Esophagus muscularis mucosa (tissue), 4 donors: ENCODE measurements at regions not wholly inside any gene's neighbourhood (a gene's known extent, or its start where the extent isn't known, plus 50 kb on each side); places are given as distances from the start of the nearest gene placed in this dataset.

Experiments used
- DNase-seq: peaks from one replicate; pipeline ENCODE4 v3.0.0-alpha.2; 2017; ENCODE audit errors: extremely low spot score
- H3K27ac ChIP-seq, 4 donors: fragments of 200-600 bp; sonication (generic); replicated peaks in 1 of 4; 1 replicate in 3 of 4; 2 replicates in 1 of 4; pipeline ENCODE4 v1.5.1; 2016 to 2019; ENCODE audit warnings: mild to moderate bottlenecking in 1 of 4
- H3K27me3 ChIP-seq, 4 donors: fragments of 200-600 bp; sonication (generic); one replicate each; pipeline versions ENCODE4 v1.5.1 to v1.6.0; 2016 to 2019
- H3K36me3 ChIP-seq, 4 donors: fragments of 200-600 bp; sonication (generic); one replicate each; pipeline ENCODE4 v1.5.1; 2016 to 2019
- H3K4me1 ChIP-seq, 4 donors: fragments of 200-600 bp; sonication (generic); one replicate each; pipeline ENCODE4 v1.5.1; 2016 to 2019
- H3K4me3 ChIP-seq, 4 donors: fragments of 200-600 bp; sonication (generic); 1 replicate in 2 of 4; 2 replicates in 2 of 4; pipeline ENCODE4 v1.5.1; 2016 to 2019; ENCODE audit warnings: mild to moderate bottlenecking in 4 of 4, moderate library complexity in 1 of 4
- H3K9me3 ChIP-seq, 4 donors: fragments of 200-600 bp; sonication (generic); 1 replicate in 3 of 4; 2 replicates in 1 of 4; pipeline ENCODE4 v1.5.1; 2016 to 2019
- EP300 ChIP-seq: sonication (generic); formaldehyde crosslinking; IDR thresholded peaks from one replicate; pipeline ENCODE4 v1.6.1; 2017; ENCODE audit warnings: antibody characterized with exemption
- POLR2A ChIP-seq: fragments of 450-650 bp; IDR thresholded peaks from one replicate; pipeline ENCODE4 v1.6.1; 2017; ENCODE audit warnings: antibody characterized with exemption, moderate library complexity, mild to moderate bottlenecking, low read depth
- POLR2AphosphoS5 ChIP-seq, 2 donors: sonication (generic); formaldehyde crosslinking; IDR thresholded peaks; one replicate each; pipeline ENCODE4 v1.6.1; 2017; ENCODE audit warnings: antibody characterized with exemption in 2 of 2
- WGBS: methylation state at CpG from one replicate; pipeline ENCODE4 v1.1.5; 2018; 5-methylcytosine and 5-hydroxymethylcytosine counted together
- intact Hi-C: fragments of 100-400 bp; cut with DNase I; formaldehyde crosslinking; loops from one replicate; pipeline ENCODE4 v1.15.1; 2023
- TF ChIP-seq, protein P1 (sequence below), 3 experiments: fragments of 200-600 bp in 2 of 3; fragments of 450-650 bp in 1 of 3; sonication (generic) in 2 of 3; IDR thresholded peaks; one replicate each; pipeline ENCODE4 v1.5.1; 2017 to 2019; ENCODE audit warnings: antibody characterized with exemption in 3 of 3, mild to moderate bottlenecking in 2 of 3, moderate library complexity in 1 of 3

DNA sequence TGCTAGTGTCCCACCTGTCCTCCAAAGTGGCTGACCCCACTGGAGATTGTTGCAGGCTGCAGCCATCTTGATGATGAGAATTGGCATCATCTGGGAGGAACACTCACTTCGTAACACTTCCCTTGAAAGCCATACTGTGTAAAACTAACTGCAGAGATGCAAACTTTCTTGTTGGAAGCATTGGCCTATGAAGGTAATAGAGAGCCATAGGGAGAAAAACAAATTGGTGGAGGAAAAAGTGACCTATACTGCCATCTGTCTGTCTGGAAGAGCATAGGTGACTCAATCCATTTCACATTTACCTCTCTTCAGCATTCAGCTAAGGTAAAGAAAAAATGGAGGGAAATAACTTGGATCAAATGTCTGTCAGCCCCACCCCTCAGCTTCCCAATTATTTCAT is 473.4 kb downstream of the NTRK2 start:
- Histone ChIP-seq H3K27ac (no peak overlapping the region), H3K9me3 (no peaks in the 10 kb centered on the region), H3K36me3 (no peaks in the 10 kb centered on the region), H3K4me1 (peaks cover 0 to 3% (median 0%) of the 10 kb centered on the region in 4 donors), H3K27me3 (no peaks in the 10 kb centered on the region), H3K4me3 (no peak overlapping the region)
- WGBS: 71% methylated on average over 1 of the region's 1 CpG
- no peak for DNase-seq
- no peak for TF ChIP-seq POLR2A
- TF ChIP-seq, protein P1, sequence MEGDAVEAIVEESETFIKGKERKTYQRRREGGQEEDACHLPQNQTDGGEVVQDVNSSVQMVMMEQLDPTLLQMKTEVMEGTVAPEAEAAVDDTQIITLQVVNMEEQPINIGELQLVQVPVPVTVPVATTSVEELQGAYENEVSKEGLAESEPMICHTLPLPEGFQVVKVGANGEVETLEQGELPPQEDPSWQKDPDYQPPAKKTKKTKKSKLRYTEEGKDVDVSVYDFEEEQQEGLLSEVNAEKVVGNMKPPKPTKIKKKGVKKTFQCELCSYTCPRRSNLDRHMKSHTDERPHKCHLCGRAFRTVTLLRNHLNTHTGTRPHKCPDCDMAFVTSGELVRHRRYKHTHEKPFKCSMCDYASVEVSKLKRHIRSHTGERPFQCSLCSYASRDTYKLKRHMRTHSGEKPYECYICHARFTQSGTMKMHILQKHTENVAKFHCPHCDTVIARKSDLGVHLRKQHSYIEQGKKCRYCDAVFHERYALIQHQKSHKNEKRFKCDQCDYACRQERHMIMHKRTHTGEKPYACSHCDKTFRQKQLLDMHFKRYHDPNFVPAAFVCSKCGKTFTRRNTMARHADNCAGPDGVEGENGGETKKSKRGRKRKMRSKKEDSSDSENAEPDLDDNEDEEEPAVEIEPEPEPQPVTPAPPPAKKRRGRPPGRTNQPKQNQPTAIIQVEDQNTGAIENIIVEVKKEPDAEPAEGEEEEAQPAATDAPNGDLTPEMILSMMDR (IDR thresholded peaks at IDR 0.05): peak; percentile 21 to 50 (median 22)
- no peak for TF ChIP-seq POLR2AphosphoS5 (IDR thresholded peaks at IDR 0.05)
- intact Hi-C loops: loop anchor here (5.0 kb wide), 1 partner anchor 746 kb away; no protein-coding TSS in a partner anchor

DNA sequence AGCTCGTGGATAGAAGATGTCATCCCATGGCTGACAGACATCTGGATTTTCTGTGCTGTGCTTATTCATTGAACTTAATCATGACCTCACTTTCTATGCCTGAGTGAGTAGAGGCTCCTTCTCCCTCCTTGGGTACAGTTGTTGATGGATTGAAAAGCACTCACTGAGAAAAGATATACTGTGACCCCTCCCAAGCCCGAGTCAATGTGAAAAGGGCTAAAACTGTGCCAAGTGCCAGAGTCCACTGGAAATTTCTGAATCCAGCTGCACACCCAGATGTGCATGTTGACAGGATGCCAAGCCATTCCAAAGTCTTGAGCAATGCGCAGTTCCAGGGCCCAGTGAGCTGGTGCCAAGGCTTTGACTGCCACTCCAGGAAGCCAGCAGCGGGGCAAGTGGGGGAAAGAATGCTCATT is 473.0 kb downstream of the NTRK2 start:
- no peaks in the 10 kb centered on the region for H3K27me3 ChIP-seq
- WGBS: 67% methylated on average over 4 of the region's 4 CpGs
- H3K4me1 ChIP-seq: peaks cover 0 to 3% (median 0%) of the 10 kb centered on the region in 4 donors
- intact Hi-C loops: loop anchor here (5.0 kb wide), 1 partner anchor 745 kb away; no protein-coding TSS in a partner anchor
- no peak overlapping the region for H3K4me3 ChIP-seq
- H3K27ac ChIP-seq: no peak overlapping the region
- TF ChIP-seq POLR2AphosphoS5 (IDR thresholded peaks at IDR 0.05) (no peak), POLR2A (no peak), EP300 (no peak)
- TF ChIP-seq, protein P1 (IDR thresholded peaks at IDR 0.05): no peak
- H3K36me3 ChIP-seq: no peaks in the 10 kb centered on the region
- DNase-seq: no peak
- H3K9me3 ChIP-seq: no peaks in the 10 kb centered on the region

DNA sequence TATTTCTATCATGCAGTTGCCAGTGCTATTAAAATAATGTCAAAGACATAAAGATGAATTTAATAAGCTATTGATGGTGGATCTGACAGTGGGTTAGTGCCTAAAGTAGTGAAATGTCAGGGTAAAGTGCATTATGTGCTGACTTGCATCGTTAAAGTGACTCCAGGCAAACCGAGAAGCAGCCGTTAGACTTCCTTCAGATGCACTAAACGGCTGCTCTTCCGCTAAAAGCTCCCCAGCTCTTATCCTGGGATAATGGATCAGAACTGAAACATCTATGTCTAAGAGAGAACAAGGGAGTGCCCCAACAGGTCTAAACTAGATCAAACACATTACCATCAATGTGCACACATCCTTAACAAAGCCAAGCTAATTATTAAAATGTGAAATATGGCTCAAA is 468.2 kb downstream of the NTRK2 start:
- Histone ChIP-seq H3K27ac (no peak overlapping the region), H3K36me3 (no peaks in the 10 kb centered on the region), H3K4me1 (peaks cover 0 to 1% (median 0%) of the 10 kb centered on the region in 4 donors), H3K4me3 (no peak overlapping the region), H3K27me3 (no peaks in the 10 kb centered on the region), H3K9me3 (no peaks in the 10 kb centered on the region)
- TF ChIP-seq POLR2A: no peak
- no peak for TF ChIP-seq POLR2AphosphoS5 (IDR thresholded peaks at IDR 0.05)
- no peak for TF ChIP-seq EP300
- TF ChIP-seq, protein P1 (IDR thresholded peaks at IDR 0.05): no peak
- no peak for DNase-seq
- WGBS: 75% methylated on average over 5 of the region's 5 CpGs
- intact Hi-C loops: no loop called here

DNA sequence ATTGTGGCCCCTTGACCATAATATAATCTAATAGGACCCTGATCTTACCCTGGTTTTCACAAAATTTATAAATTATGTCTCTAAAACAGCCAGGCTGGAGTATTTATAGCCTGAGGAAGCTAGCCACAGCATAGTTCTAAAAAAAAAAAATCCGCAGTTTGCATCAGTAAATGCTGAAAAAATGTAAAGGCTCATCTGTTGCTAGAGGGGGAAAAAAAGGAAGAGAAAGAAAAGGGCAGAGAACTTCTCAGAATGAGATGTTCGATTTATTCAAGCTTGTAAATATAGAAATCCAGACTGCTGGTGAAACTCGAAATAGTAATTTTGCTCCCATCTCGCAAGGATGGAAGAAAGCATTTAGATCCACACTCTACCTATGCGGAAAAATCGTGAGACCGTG is 467.5 kb downstream of the NTRK2 start:
- TF ChIP-seq EP300: no peak
- TF ChIP-seq POLR2A: no peak
- no peak for TF ChIP-seq POLR2AphosphoS5 (IDR thresholded peaks at IDR 0.05)
- TF ChIP-seq, protein P1 (IDR thresholded peaks at IDR 0.05): no peak
- WGBS: 84% methylated on average over 7 of the region's 7 CpGs
- Histone ChIP-seq H3K36me3 (no peaks in the 10 kb centered on the region), H3K27me3 (no peaks in the 10 kb centered on the region), H3K4me1 (no peaks in the 10 kb centered on the region), H3K9me3 (no peaks in the 10 kb centered on the region), H3K4me3 (no peak overlapping the region), H3K27ac (no peak overlapping the region)
- intact Hi-C loops: no loop called here
- DNase-seq: no peak

DNA sequence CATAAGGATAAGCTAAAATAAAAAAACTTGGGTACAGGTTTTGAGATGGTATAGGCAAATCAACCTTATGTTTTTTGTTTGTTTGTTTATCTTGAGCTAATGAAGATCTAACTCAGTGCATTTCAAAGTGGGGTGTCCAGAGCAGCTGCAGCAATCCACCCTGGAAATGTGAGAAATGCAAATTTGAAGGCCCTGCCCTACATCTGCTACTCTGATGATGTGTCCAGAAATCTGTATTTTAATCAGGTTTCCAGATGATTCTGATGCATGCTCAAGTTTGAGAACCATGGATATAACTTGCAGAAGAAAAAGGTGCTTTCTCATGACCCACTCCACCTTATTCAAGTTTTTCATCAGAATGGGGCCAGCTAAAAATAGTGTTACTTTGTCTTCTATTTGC is 467.0 kb downstream of the NTRK2 start:
- intact Hi-C loops: no loop called here
- H3K27me3 ChIP-seq: no peaks in the 10 kb centered on the region
- TF ChIP-seq, protein P1 (IDR thresholded peaks at IDR 0.05): no peak
- no peak for TF ChIP-seq EP300
- TF ChIP-seq POLR2A: no peak
- no peak for TF ChIP-seq POLR2AphosphoS5 (IDR thresholded peaks at IDR 0.05)
- no peaks in the 10 kb centered on the region for H3K36me3 ChIP-seq
- no peak for DNase-seq
- H3K4me1 ChIP-seq: no peaks in the 10 kb centered on the region
- H3K27ac ChIP-seq: no peak overlapping the region
- H3K9me3 ChIP-seq: no peaks in the 10 kb centered on the region
- no peak overlapping the region for H3K4me3 ChIP-seq
